Activated CD8-positive, alpha-beta memory T cell treated with anti-CD3 and anti-CD28 coated beads for 36 hours (primary cell): ENCODE measurements at regions not wholly inside any gene's neighbourhood (a gene's known extent, or its start where the extent isn't known, plus 50 kb on each side); places are given as distances from the start of the nearest gene placed in this dataset.

Experiments
- CTCF ChIA-PET: fragments of 350-600 bp; sonication (Branson Sonifier 250); formaldehyde crosslinking; loops from one replicate; lab custom pipeline; 2021; ENCODE audit warnings: antibody characterized with exemption; lab: Charles Lee
- POLR2A ChIA-PET: fragments of 350-600 bp; sonication (Branson Sonifier 250); formaldehyde crosslinking; loops from one replicate; lab custom pipeline; 2021; ENCODE audit warnings: antibody characterized with exemption; lab: Charles Lee

- CTCF ChIA-PET, result no interaction called here
- POLR2A ChIA-PET, result interaction anchor here (0.6 kb wide), 1 partner anchor 846 kb away, joined by 3 read pairs; no protein-coding TSS in a partner anchor
These were observed 49.9 kb upstream of the ATP2B2 start for GRCh38 chr3:10555263-10555662.

- CTCF ChIA-PET, result no interaction called here
- POLR2A ChIA-PET, result no interaction called here
These were observed 50.9 kb upstream of the ATP2B2 start for GRCh38 chr3:10556312-10556711.

- CTCF ChIA-PET, result no interaction called here
These were observed 51.9 kb upstream of the ATP2B2 start for GRCh38 chr3:10557250-10557649.

GRCh38 chr3:10557781-10558373, 52.5 kb upstream of the ATP2B2 start:
- ChIA-PET CTCF (no interaction called here), POLR2A (no interaction called here)

More at GRCh38 chr3:10557250-10557649, 51.9 kb upstream of the ATP2B2 start:
- POLR2A ChIA-PET, result no interaction called here

DNA sequence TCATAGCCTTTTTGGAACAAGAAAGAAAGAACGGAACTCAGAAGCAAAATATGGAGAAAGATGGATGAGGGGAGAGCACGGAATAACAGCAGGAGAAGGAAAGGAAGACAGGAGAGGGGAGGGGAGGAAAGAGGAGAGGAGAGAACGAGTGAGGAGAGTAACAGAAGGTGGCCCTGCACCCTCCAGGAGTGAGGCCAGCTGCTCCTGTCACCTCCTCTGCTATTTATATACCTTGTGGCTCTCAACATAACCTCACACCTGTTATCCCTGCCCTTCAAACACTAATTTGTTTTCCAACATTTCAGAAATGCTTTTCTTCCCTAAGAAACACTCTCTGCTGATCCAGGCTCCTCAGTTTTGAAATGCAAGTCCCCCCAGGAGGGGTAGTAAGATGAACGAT, 53.4 kb upstream of the ATP2B2 start:
- POLR2A ChIA-PET, result no interaction called here
- CTCF ChIA-PET, result no interaction called here

GRCh38 chr3:10560060-10560861, 54.9 kb upstream of the ATP2B2 start:
- CTCF ChIA-PET, result no interaction called here

GRCh38 chr3:10561162-10561945, 56.0 kb upstream of the ATP2B2 start:
- POLR2A ChIA-PET, result interaction anchor here (0.6 kb wide), 1 partner anchor 143 kb away, joined by 4 read pairs; no protein-coding TSS in a partner anchor
- CTCF ChIA-PET, result no interaction called here

More at GRCh38 chr3:10560060-10560861, 54.9 kb upstream of the ATP2B2 start:
- POLR2A ChIA-PET, result interaction anchor here (0.6 kb wide), 1 partner anchor 142 kb away, joined by 4 read pairs; no protein-coding TSS in a partner anchor

DNA sequence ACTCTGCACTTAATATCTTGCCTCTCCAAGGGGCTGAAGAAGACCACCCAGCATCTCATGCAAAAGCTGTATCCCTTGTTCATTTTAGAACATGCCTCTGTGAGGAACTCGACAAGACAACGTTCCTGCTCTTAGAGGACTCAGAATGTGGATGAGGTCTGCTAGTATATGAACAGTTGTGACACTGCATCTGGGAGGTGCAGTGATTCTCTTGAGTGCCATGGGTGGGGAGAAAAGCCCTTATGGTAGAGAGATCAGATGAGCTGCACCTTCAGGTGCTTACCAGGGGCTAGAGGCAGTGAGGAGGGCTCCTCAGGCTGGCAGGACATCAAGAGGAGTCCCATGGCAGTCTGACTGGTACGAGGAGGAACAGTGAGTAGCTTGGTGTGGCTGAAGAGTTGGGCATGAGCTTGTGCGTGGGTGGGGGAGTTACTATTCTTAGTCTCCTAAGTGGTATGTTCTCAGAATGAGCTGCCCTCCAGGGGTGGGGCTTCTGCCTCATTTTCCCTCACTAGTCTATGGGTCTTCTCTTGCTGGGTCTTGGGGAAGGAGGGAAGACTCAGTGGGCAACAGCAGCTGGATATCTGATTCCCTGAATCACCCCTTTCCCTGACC, 56.7 kb upstream of the ATP2B2 start:
- CTCF ChIA-PET, result no interaction called here
- POLR2A ChIA-PET, result no interaction called here

DNA sequence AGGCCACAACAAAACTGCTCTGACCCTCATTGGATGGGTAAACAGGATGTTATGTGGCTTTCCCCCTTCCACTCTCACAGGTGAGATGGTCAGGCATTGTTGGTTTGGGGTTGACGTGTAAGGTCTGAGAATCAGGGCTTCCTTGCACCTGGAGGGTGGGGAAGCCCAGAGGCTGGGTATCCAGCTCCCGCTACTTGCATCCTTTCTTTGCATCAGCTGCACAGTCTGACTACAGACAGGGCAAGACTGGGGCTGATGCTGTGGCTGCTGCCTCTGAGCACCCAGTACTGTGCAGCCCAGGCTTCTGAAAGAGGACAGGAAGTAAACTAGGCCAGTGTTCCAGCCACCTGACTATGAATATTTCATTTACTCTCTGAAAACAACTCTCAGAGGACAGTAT, 58.0 kb upstream of the ATP2B2 start:
- ChIA-PET CTCF (no interaction called here), POLR2A (no interaction called here)

DNA sequence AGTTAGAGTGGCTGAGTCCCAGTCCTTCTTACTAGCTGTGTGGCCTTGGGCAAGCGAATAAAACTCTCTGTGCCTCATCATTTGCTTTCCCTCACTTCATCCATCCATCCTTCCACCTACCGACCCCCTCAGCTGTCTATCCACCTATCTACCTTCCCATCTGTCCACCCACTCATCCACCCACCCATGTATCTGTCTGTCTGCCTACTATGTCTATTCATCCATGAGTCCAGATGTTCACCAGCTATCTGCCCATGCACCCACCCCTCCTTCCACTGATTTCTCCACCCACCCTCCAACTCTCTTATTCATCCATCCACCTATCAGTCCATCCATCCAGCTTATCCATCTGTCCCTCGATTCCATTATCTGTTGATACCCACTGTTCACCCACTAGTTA, 60.4 kb upstream of the ATP2B2 start:
- ChIA-PET CTCF (no interaction called here), POLR2A (no interaction called here)

- POLR2A ChIA-PET, result no interaction called here
- CTCF ChIA-PET, result no interaction called here
These were observed 61.1 kb upstream of the ATP2B2 start for GRCh38 chr3:10566451-10566850.

DNA sequence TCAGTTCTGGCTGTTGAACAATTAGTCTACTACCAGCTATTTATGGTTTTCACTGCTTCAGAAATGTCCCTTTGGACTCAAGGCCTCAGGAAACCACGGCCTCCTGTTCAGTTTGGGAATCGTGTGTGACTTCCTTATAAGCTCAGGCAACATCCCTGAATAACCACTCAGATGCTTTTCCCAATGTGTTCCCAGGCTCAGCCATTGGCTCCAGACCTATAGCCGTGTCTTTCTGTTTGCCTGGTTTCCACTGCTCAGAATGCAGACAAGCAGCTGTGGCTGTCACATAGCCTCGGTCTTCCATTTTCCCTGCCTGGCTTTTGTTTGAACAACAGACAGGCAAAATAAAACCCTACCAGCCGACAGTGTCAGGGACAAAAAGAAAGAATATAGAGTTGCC, 63.2 kb upstream of the ATP2B2 start:
- ChIA-PET CTCF (no interaction called here), POLR2A (no interaction called here)

DNA sequence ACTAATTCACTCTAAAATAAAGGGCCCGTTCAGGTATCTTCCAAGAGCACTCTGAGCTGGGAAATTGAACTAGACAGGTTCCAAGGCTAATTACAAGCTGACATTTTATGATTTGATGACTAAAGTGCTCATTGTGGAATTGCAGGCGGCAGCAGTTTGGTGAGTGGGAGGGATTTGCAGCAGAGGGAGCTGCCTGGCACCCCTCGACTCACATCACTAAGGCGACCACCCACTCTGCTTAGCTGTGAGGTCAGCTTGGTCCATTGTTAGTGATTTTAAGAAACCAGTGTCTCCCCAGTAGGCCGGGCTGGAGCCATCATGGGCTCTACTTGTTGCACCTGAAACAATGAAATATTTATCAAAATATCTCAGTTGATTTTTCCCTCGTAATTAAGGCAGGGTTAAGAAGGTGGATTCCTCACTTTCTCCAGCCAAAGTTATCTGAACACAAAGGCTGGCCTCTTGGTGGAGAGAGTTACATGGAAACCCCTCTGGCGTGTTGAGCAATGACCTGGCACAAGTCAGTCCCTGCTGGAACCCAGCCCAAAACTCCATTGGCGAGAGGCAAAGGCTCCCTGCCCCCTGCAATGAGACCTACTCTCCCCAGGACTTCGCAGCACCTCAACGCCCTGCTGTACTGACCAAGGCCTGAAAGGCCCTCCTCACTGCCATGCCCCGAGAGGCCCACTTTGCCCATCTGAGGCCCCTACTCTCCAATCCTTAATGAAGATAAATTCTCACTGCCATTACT, 65.0 kb upstream of the ATP2B2 start:
- ChIA-PET CTCF (no interaction called here), POLR2A (no interaction called here)

GRCh38 chr3:10574101-10574620, 68.8 kb upstream of the ATP2B2 start:
- CTCF ChIA-PET, result no interaction called here

DNA sequence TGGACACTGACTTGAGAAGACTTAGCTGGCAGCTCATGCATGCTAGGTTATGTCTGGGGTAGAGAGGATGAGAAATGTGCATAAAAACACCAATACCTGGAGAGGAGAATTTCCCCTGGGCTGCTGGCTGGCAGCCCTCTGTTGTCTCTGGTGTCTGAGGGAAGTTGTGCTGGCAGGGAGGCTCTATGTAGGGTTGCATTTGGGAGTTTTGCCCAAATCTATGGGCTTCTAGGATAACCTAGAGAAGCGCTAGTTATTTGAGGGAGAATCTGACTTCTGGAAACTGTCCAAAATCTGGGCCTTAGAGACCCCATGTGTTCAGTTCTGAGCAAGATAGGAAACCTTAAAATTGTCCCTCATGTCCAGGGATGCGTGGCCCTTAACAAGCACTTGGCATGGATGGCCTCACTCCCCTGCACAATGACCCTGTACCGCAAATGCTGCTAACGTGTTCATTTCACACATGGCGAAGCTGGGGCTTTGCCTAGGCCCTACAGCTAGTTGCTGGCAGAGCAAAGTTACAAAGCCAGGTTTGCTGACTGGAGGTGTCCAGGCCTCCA, 70.3 kb upstream of the ATP2B2 start:
- ChIA-PET POLR2A (no interaction called here), CTCF (no interaction called here)

More at GRCh38 chr3:10574101-10574620, 68.8 kb upstream of the ATP2B2 start:
- POLR2A ChIA-PET, result no interaction called here

DNA sequence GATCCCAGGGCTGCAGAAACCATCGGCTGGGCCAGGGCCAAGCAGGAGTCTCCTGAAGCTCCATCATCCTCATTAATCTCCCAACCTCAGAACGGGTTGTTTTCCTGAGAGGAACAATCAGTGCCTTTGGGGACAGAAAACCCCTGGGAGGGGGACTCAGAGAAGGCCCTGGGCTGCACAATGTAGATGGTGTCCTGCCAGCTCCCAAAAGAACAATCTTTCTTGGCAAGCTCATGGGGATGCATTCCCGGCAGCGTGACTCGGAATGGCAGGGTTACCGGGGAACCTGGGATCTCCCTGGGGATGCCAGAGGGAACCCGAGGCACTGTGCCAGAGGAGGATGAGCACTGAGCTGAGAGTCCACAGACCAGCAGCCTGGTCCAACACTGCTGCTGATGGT, 72.1 kb upstream of the ATP2B2 start:
- ChIA-PET CTCF (no interaction called here), POLR2A (interaction anchor here (0.7 kb wide), 1 partner anchor 163 kb away, joined by 5 read pairs; no protein-coding TSS in a partner anchor)

DNA sequence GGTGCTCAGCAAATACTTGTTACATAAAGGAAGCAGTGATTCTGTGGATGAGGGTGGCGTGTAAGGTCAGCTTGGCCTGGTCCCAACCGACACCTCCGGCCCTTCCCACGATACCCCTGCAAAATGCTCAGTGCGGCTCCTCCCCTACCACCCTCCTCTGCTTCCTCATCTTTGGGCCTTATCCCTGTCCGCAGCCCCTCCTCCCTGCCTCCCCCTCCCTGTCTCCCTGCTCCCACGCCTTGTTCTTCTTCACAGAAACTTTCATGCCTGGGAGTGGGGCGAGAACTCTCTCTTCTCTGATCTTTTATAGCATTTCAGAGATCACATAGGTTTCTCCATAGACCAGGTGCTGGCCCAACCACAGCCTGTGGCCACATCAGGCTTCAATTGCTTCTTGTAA, 75.0 kb upstream of the ATP2B2 start:
- POLR2A ChIA-PET, result no interaction called here

GRCh38 chr3:10581251-10581650, 75.9 kb upstream of the ATP2B2 start:
- CTCF ChIA-PET, result no interaction called here
- POLR2A ChIA-PET, result no interaction called here

More for the DNA sequence above, 75.0 kb upstream of the ATP2B2 start:
- CTCF ChIA-PET, result no interaction called here
